SK-N-SH treated with all-trans-retinoic acid at 6 μM for 48 hours (cell line): ENCODE measurements at regions not wholly inside any gene's neighbourhood (a gene's known extent, or its start where the extent isn't known, plus 50 kb on each side); places are given as distances from the start of the nearest gene placed in this dataset.

ENCODE experiments used
- ATAC-seq: fragments of 200-7000 bp; cut with Tn5 transposase; 3 replicates; pipeline ENCODE4 v1.9.1; 2020; ENCODE audit warnings: mild to moderate bottlenecking, moderate library complexity
- ARNTL ChIP-seq: fragments of 450-650 bp; formaldehyde crosslinking; IDR thresholded peaks from 2 replicates; pipeline ENCODE4 v1.5.0; 2020; ENCODE audit warnings: low read depth, mild to moderate bottlenecking, moderate library complexity, borderline replicate concordance
- CREB5 ChIP-seq: fragments of 250-450 bp; sonication (Bioruptor Pico); IDR thresholded peaks from 2 replicates; pipeline ENCODE4 v1.5.1; 2020; ENCODE audit warnings: low read depth, mild to moderate bottlenecking, moderate library complexity
- CSDC2 ChIP-seq: fragments of 250-450 bp; sonication (Bioruptor Pico); IDR thresholded peaks from 2 replicates; pipeline ENCODE4 v1.5.0; 2020; ENCODE audit warnings: mild to moderate bottlenecking, moderate library complexity
- CSRNP3 ChIP-seq: fragments of 250-450 bp; sonication (Bioruptor Pico); IDR thresholded peaks from 2 replicates; pipeline ENCODE4 v1.5.1; 2021; ENCODE audit warnings: mild to moderate bottlenecking, moderate library complexity
- ESRRG ChIP-seq: fragments of 250-450 bp; sonication (Bioruptor Pico); IDR thresholded peaks from 2 replicates; pipeline ENCODE4 v1.6.1; 2021; ENCODE audit warnings: mild to moderate bottlenecking
- GLIS3 ChIP-seq: fragments of 250-450 bp; sonication (Bioruptor Pico); IDR thresholded peaks from 2 replicates; pipeline ENCODE4 v1.5.0; 2020; ENCODE audit warnings: mild to moderate bottlenecking, moderate library complexity
- ISL1 ChIP-seq: fragments of 250-450 bp; sonication (Bioruptor Pico); IDR thresholded peaks from 2 replicates; pipeline ENCODE4 v2.1.2; 2022; ENCODE audit warnings: mild to moderate bottlenecking, moderate library complexity
- OSR1 ChIP-seq: fragments of 250-450 bp; sonication (Bioruptor Pico); IDR thresholded peaks from 2 replicates; pipeline ENCODE4 v1.8.0; 2022; ENCODE audit warnings: moderate library complexity, mild to moderate bottlenecking, inconsistent platforms
- PATZ1 ChIP-seq: fragments of 250-450 bp; sonication (Bioruptor Pico); IDR thresholded peaks from 2 replicates; pipeline ENCODE4 v1.8.0; 2020; ENCODE audit warnings: mild to moderate bottlenecking, moderate library complexity, borderline replicate concordance
- POU6F1 ChIP-seq: fragments of 250-450 bp; sonication (Bioruptor Pico); IDR thresholded peaks from 2 replicates; pipeline ENCODE4 v1.8.0; 2021; ENCODE audit warnings: low read depth, mild to moderate bottlenecking, moderate library complexity, borderline replicate concordance
- PPARA ChIP-seq: fragments of 250-450 bp; sonication (Bioruptor Pico); IDR thresholded peaks from 2 replicates; pipeline ENCODE4 v1.5.0; 2020; ENCODE audit warnings: mild to moderate bottlenecking, borderline replicate concordance
- RARB ChIP-seq: fragments of 250-450 bp; sonication (Bioruptor Pico); IDR thresholded peaks from 2 replicates; pipeline ENCODE4 v1.8.0; 2021; ENCODE audit warnings: mild to moderate bottlenecking, moderate library complexity
- SNAI2 ChIP-seq: fragments of 250-450 bp; sonication (Bioruptor Pico); IDR thresholded peaks from 2 replicates; pipeline ENCODE4 v1.5.0; 2020; ENCODE audit warnings: mild to moderate bottlenecking, moderate library complexity
- TCF4 ChIP-seq: fragments of 250-450 bp; sonication (Bioruptor Pico); IDR thresholded peaks from 2 replicates; pipeline ENCODE4 v1.8.0; 2021; ENCODE audit warnings: mild to moderate bottlenecking, moderate library complexity, borderline replicate concordance
- TOX ChIP-seq: fragments of 250-450 bp; sonication (Bioruptor Pico); IDR thresholded peaks from 2 replicates; pipeline ENCODE4 v1.8.0; 2021; ENCODE audit warnings: mild to moderate bottlenecking, moderate library complexity, borderline replicate concordance
- TSHZ2 ChIP-seq: fragments of 250-450 bp; sonication (Bioruptor Pico); IDR thresholded peaks from 2 replicates; pipeline ENCODE4 v1.5.0; 2020; ENCODE audit warnings: mild to moderate bottlenecking, moderate library complexity
- ZC3H10 ChIP-seq: fragments of 250-450 bp; sonication (Bioruptor Pico); IDR thresholded peaks from 2 replicates; pipeline ENCODE4 v1.5.1; 2021; ENCODE audit warnings: mild to moderate bottlenecking, moderate library complexity
- ZFP3 ChIP-seq: fragments of 250-450 bp; sonication (Bioruptor Pico); IDR thresholded peaks from 2 replicates; pipeline ENCODE4 v1.5.0; 2020; ENCODE audit warnings: mild to moderate bottlenecking, moderate library complexity
- ZFP30 ChIP-seq: fragments of 450-650 bp; formaldehyde crosslinking; IDR thresholded peaks from 2 replicates; pipeline ENCODE4 v1.5.0; 2022; ENCODE audit warnings: mild to moderate bottlenecking, moderate library complexity
- ZNF565 ChIP-seq: fragments of 450-650 bp; formaldehyde crosslinking; conservative IDR thresholded peaks from 2 replicates; pipeline ENCODE4 v1.5.0; 2020; ENCODE audit warnings: low read depth, mild to moderate bottlenecking, moderate library complexity
- ZNF70 ChIP-seq: fragments of 450-650 bp; formaldehyde crosslinking; IDR thresholded peaks from 2 replicates; pipeline ENCODE4 v1.5.0; 2020; ENCODE audit warnings: mild to moderate bottlenecking, moderate library complexity

- no peak for TF ChIP-seq ZNF565 (CRISPR knock-in tag)
- no peak for TF ChIP-seq ZFP30 (CRISPR knock-in tag)
- no peak for TF ChIP-seq SNAI2 (CRISPR knock-in tag)
- no peak for TF ChIP-seq CSRNP3 (CRISPR knock-in tag)
- TF ChIP-seq POU6F1 (CRISPR knock-in tag) = no peak
- TF ChIP-seq ISL1 (CRISPR knock-in tag) = no peak
- no peak for TF ChIP-seq TSHZ2
- no peak for TF ChIP-seq ZNF70
- no peak for TF ChIP-seq ZFP3 (CRISPR knock-in tag)
- TF ChIP-seq PATZ1 (CRISPR knock-in tag) = no peak
- TF ChIP-seq TOX (CRISPR knock-in tag) = no peak
- no peak for TF ChIP-seq CREB5
- no peak for TF ChIP-seq CSDC2
- ATAC-seq = no peak
Observed at GRCh38 chr3:110126065-110126464, 788.7 kb upstream of the DPPA4 start.

- ATAC-seq = no peak
- TF ChIP-seq PPARA (CRISPR knock-in tag) = no peak
- TF ChIP-seq TOX (CRISPR knock-in tag) = no peak
- TF ChIP-seq GLIS3 = no peak
- TF ChIP-seq CREB5 = no peak
- TF ChIP-seq POU6F1 (CRISPR knock-in tag) = no peak
- no peak for TF ChIP-seq RARB (CRISPR knock-in tag)
- no peak for TF ChIP-seq ZC3H10 (CRISPR knock-in tag)
- no peak for TF ChIP-seq ZNF70
- no peak for TF ChIP-seq PATZ1 (CRISPR knock-in tag)
- TF ChIP-seq ZFP30 (CRISPR knock-in tag) = no peak
- no peak for TF ChIP-seq CSDC2
- TF ChIP-seq ZNF565 (CRISPR knock-in tag) = no peak
- no peak for TF ChIP-seq ESRRG (CRISPR knock-in tag)
- no peak for TF ChIP-seq TCF4 (CRISPR knock-in tag)
- TF ChIP-seq ARNTL = no peak
- no peak for TF ChIP-seq OSR1 (CRISPR knock-in tag)
Observed at GRCh38 chr3:110133971-110134370, 796.6 kb upstream of the DPPA4 start.
